ENCODE measurements at regions not wholly inside any gene's neighbourhood (a gene's known extent, or its start where the extent isn't known, plus 50 kb on each side); places are given as distances from the start of the nearest gene placed in this dataset.

GRCh38 chr5:98458004-98458403 is 315.5 kb upstream of the RGMB start:
- no peak overlapping the region for H3K27ac ChIP-seq (replicated peaks)
- no peak overlapping the region for H3K4me3 ChIP-seq (replicated peaks; ENCODE audit: insufficient read depth, low read length)
- no peak for DNase-seq (ENCODE audit: low read depth in 1 of 2, low spot score in 1 of 2)
- no peaks in the 10 kb centered on the region for H3K27me3 ChIP-seq (ENCODE audit: insufficient read depth, poor library complexity, severe bottlenecking)
- TF ChIP-seq CTCF (IDR thresholded peaks at IDR 0.05; ENCODE audit: insufficient read depth, low read length) = no peak

- TF ChIP-seq POLR2AphosphoS5 (IDR thresholded peaks at IDR 0.05; ENCODE audit: low read depth) = no peak
- TF ChIP-seq CTCF (IDR thresholded peaks at IDR 0.05; ENCODE audit: insufficient read depth, low read length) = no peak
- no peak for TF ChIP-seq GABPA (IDR thresholded peaks at IDR 0.05; ENCODE audit: low read depth)
- no peak for TF ChIP-seq REST (IDR thresholded peaks at IDR 0.05; ENCODE audit: insufficient replicate concordance, low read depth)
- TF ChIP-seq SPI1 (IDR thresholded peaks at IDR 0.05; ENCODE audit: borderline replicate concordance, low read depth) = no peak
- DNase-seq (ENCODE audit: low read depth in 1 of 2, low spot score in 1 of 2) = no peak
- no peaks in the 10 kb centered on the region for H3K27me3 ChIP-seq (ENCODE audit: insufficient read depth, poor library complexity, severe bottlenecking)
- H3K4me3 ChIP-seq (replicated peaks; ENCODE audit: insufficient read depth, low read length) = no peak overlapping the region
- H3K27ac ChIP-seq (replicated peaks) = no peak overlapping the region
These were observed 314.7 kb upstream of the RGMB start for GRCh38 chr5:98458726-98459125.

- Histone ChIP-seq H3K27ac (replicated peaks) (no peak overlapping the region), H3K27me3 (ENCODE audit: insufficient read depth, poor library complexity, severe bottlenecking) (no peaks in the 10 kb centered on the region), H3K4me3 (replicated peaks; ENCODE audit: insufficient read depth, low read length) (no peak overlapping the region)
- TF ChIP-seq POLR2AphosphoS5 (IDR thresholded peaks at IDR 0.05; ENCODE audit: low read depth) (no peak), CTCF (IDR thresholded peaks at IDR 0.05; ENCODE audit: insufficient read depth, low read length) (no peak), SPI1 (IDR thresholded peaks at IDR 0.05; ENCODE audit: borderline replicate concordance, low read depth) (no peak), REST (IDR thresholded peaks at IDR 0.05; ENCODE audit: insufficient replicate concordance, low read depth) (no peak), GABPA (IDR thresholded peaks at IDR 0.05; ENCODE audit: low read depth) (no peak)
- no peak for DNase-seq (ENCODE audit: low read depth in 1 of 2, low spot score in 1 of 2)
These were observed 312.9 kb upstream of the RGMB start for GRCh38 chr5:98460536-98460935.

DNA sequence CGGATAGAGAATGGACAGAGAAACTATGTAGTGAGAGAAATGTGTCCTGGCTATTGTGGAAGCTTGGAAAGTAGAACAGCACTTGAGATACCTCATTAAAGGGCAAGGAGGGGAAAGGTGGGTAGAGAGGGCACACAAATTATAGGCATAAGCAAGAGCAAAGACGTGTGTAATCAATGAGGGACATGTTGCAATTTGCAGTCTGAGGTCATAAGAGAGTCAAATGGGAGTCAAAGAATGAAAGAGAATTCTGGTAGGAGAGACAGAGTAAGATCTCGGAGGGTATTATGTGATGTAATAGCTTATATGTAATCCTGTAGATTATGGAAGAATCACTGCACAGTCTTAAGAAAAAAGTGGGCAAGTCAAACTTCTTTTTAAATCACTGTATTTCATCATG is 312.0 kb upstream of the RGMB start:
- no peak for TF ChIP-seq SPI1 (IDR thresholded peaks at IDR 0.05; ENCODE audit: borderline replicate concordance, low read depth)
- TF ChIP-seq GABPA (IDR thresholded peaks at IDR 0.05; ENCODE audit: low read depth) = no peak
- no peak for TF ChIP-seq CTCF (IDR thresholded peaks at IDR 0.05; ENCODE audit: insufficient read depth, low read length)
- no peak for TF ChIP-seq REST (IDR thresholded peaks at IDR 0.05; ENCODE audit: insufficient replicate concordance, low read depth)
- H3K27ac ChIP-seq (replicated peaks) = no peak overlapping the region

More for the DNA sequence above, 312.0 kb upstream of the RGMB start:
- DNase-seq (ENCODE audit: low read depth in 1 of 2, low spot score in 1 of 2) = no peak
- no peak overlapping the region for H3K4me3 ChIP-seq (replicated peaks; ENCODE audit: insufficient read depth, low read length)
- H3K27me3 ChIP-seq (ENCODE audit: insufficient read depth, poor library complexity, severe bottlenecking) = no peaks in the 10 kb centered on the region
